GM18870 (cell line): ENCODE measurements at regions not wholly inside any gene's neighbourhood (a gene's known extent, or its start where the extent isn't known, plus 50 kb on each side); places are given as distances from the start of the nearest gene placed in this dataset.

Experiments
- ATAC-seq: cut with Tn5 transposase; IDR thresholded peaks from one replicate; pipeline ENCODE4 v1.9.1; 2021; ENCODE audit warnings: moderate library complexity; ENCODE audit not compliant: unreplicated experiment

GRCh38 chr20:48193627-48194425, 408.5 kb upstream of the SULF2 start:
- ATAC-seq = no peak

DNA sequence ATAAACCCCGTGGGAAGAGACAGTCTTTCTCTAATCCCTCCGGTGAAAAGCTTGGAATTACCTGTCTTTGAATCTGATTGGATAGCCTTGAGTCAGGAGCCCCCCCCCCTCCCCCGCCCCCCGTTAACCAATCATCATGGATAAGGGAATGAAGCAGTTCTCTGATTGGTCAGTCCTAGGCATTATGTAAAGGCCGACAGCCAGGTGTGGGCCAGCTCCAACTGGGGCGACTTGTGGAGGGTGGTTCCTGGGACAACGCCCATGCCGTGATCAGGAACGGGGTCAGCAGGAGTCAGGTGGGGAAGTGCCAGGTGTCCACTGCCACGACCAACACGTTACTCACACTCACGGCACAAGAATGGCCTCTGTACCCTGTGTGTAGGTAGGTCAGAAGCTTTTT, 406.8 kb upstream of the SULF2 start:
- no peak for ATAC-seq

DNA sequence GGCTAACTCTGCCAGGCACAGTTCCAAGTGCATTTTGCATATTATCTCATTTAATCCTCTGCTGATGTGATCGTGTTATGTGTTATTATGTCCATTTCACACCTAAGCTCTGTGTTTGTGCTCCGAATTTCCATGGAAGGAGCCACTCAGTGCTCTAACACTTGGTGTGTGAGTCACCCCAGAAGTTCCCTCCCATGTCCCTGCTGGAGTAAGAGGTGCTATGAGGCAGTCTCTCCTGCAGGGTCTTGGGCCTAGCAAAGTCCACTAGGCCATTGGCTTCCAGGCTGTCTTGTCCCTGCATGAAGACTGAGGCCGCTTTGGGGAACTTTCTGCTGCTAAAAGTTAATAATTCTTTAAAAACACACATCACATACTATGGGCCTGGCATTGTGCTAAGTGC, 405.9 kb upstream of the SULF2 start:
- no peak for ATAC-seq

DNA sequence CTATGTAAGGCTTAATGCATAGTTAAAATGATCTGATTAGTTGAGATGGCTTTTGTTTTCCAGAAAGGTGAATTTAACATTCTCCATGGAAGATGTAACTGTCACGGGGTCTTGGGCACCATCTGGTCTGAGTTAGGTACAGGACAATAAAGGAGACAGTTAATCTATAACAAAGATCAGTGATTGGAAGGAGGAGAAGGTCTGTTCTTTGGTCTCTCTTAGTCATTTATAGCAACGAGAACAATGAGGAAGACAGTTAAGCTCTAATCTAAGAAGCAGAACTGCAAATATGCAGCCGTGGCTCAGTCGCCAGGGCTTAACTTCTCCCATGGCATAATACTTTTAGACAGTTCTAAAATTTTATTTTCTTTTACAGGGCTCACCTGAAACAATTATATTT, 405.5 kb upstream of the SULF2 start:
- ATAC-seq = no peak

- no peak for ATAC-seq
Measured at GRCh38 chr20:48189181-48189580, 403.9 kb upstream of the SULF2 start.

DNA sequence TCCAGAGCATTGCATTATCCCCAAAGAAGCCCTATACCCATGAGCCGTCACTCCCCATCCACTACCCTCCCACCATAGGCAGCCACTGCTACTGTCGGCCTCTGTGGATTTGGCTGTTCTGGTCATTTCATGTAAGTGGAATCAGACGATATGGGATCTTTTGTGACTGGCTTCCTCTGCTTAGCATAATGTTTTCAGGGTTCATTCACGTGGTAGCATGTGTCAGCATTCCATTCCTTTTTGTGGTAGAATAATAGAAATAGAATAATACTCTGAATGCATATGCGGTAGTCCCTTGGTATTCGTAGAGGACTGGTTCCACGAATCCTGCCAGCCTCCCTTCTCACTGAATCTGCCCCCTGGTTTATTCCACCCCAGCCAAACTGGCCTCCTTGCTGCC, 402.6 kb upstream of the SULF2 start:
- no peak for ATAC-seq

DNA sequence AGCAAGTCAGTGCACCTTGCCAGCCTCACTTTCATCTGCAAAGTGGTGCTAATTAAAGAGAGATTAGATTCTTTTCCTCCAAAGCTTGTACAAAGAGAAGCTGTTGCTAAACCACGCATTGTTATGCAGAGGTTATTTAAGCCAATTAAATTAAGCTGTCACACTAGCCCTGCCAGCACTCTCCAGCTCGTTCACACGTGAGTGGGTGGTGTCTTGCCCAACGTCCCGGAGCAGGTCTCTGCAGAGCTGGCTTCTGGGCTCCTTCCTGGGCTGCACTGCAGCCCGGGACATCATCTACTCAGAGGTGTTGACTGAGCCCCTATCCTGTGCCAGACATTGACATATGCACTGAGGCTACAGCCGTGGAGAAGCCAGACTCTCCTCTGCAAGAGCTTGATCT, 401.6 kb upstream of the SULF2 start:
- no peak for ATAC-seq

DNA sequence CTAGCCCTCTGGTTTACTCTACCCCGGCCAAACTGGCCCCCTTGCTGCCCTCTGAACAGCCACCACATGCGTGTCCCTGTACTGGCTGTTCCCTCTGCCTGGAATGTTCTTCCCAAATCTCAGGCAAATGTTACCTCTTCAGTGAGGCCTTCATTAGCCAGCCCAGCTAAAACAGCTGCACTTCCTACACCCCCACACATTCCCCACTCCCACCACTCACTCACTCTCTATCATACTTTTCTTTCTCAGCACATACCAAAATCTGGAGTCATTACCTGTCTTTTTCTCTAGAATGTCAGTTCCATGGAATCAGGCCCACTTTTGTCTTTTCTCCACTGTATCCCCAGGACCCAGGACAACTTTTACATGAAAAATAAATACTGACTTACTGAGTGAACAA, 401.2 kb upstream of the SULF2 start:
- no peak for ATAC-seq

DNA sequence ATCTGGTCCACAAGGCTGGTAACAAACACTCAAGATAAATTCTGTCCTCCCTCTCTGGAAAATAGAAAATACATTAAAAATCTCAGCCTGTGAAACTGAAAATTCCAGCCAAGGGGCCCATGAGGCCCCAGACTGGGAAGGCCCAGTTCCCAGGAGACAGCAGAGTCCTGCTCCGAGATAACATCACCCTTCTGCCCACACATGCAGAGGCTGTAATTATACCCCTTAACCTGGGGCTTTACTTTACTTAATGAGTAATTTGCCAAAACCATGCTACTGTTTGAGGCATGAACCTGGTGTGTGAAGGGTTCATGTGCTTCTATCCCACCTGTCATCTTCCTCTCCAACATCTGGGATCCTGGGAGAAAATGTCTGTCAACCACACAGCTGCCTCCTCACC, 398.9 kb upstream of the SULF2 start:
- no peak for ATAC-seq

DNA sequence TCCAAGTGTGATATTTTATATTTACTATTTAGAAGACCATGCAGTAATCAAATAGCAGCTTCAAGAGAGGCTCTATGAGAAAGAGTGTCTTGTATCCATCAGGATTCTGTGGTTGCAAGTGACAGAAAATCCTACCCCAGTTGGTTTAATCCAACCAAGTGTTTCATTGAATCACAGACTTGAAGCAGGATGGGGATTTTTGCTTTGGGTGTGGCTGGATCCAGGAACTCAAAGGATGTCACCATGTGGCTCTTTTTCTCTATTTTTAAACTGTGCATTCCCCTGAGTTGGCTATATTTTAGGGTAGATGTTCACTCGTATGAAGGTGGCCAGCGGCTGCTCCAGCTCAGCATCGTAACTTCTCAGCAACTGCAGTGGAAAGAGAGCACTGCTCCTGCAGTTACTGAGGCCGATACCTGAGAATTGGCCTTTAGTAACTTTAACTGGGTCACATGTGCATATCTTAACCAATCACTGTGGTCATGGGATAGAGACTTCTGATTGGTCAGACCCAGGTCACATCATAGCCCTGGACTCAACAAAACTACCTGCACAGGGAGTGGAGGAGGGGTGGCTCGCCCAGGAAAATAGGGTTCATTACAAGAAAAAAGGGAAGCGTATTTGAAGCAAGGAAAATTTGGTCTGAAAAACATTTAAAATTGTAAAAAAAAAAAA, 396.1 kb upstream of the SULF2 start:
- no peak for ATAC-seq

GRCh38 chr20:48180618-48181017, 395.3 kb upstream of the SULF2 start:
- ATAC-seq = no peak

GRCh38 chr20:48180024-48180423, 394.7 kb upstream of the SULF2 start:
- ATAC-seq = no peak

DNA sequence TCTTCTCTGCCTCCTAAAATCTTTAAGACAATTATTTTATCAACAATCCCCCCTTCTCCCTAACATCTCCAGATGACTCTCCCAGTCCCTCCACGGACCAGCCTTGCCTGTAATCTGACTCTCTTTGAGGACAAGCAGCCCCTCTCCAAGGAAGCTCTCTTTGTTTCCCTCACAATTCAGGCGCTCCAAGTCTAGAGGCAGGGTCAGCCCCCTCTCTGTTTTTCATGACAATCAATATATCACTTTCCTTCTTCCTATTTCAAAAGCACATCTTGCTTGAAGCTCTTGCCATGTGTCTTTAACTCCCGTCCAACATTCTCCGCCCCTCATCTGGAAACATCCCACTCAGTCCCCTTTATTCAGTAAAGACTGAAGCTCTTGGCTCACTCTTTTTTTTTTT, 393.4 kb upstream of the SULF2 start:
- no peak for ATAC-seq

DNA sequence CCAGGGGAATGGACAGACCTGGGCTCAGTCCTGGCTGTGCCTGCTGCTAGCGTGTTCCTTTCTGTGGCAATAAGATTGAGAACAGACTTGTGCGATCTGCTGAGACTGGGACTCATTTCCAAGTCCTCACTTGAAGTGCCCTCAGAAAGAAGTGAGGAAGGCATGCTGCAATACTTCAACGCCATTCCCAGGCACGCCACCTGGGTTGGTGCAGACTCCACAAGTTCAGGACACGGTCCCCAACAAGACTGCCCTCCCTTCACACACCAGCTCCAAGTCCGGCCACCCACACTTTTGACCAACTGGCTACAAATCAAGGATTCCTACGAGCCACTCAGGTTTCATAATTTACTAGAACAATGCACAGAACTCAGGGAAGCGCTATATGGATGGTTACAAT, 391.8 kb upstream of the SULF2 start:
- no peak for ATAC-seq

GRCh38 chr20:48176139-48176538, 390.9 kb upstream of the SULF2 start:
- ATAC-seq = no peak

DNA sequence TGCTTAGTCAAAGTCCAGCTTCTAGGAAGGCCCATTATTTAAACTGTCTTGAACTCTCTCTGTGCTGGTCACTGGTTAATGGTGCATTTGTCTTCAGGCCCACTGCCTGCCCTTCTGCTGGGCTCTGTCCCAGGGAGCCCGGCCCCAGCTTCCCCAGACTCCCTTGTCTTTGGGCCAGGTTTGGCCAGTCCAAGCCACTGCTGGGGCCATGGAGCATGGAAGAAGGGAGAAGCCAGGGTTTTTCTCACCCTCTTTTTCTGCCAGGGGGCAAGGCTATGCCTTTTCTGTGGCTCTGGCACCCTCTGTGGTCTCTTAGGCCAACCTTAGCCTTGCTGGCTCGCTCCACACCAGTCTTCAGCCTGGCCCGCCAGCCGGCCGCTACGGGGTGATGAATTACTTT, 390.0 kb upstream of the SULF2 start:
- ATAC-seq = no peak

- ATAC-seq = no peak
Measured at GRCh38 chr20:48172357-48172702, 387.0 kb upstream of the SULF2 start.

DNA sequence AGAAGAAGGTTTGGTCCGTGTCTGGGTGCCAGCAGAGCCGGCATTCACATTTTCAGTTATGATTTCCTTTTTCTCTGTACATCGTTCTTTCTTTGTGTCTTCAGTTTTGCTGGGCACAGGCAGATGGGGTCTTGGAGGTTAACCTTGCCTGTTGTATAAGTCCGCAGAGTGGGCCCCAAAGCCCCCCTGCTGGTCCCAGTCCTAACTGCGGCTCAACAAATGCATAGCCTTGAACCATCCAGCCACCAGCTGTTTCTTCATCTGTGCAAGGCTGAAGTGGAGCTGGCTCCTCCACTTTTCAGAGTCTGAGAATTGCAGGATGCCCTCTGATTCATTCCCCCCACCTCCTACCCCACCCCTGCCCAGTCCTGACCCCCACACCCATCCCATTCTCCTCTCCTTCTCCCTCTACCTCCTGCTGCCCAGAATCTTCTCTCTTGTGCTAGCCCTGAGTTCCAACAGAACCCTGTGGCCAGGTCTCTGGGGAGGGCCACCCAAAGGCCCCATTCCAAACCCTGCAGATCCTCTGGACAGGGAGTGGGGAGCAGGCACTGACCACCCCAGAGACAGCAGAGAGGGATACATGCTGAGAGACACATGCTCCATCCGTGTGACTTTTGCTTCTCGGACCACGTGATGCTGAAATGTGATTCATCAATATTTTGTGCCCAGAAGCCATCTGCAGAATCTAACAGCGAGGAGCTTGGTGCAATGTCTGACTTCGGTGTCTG, 386.5 kb upstream of the SULF2 start:
- ATAC-seq = no peak

DNA sequence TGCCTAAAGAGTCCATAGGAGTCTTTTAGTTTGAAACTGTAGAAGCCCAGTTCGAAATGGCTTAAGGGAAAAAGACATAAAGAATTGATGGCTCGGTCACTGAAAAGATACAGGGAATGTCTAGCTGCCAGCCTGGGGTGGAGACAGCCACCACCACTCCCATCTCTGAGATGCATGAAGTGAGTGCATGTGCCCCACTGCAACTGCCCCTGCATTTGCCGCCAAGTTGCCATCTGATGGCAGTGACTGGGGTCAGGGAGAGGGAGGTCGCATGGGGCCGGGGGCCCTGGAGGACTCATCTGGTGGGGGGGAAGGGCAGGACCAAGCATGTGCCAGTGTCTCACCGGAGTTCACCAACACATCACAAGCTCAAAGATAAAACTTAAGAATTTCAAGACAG, 385.8 kb upstream of the SULF2 start:
- no peak for ATAC-seq

DNA sequence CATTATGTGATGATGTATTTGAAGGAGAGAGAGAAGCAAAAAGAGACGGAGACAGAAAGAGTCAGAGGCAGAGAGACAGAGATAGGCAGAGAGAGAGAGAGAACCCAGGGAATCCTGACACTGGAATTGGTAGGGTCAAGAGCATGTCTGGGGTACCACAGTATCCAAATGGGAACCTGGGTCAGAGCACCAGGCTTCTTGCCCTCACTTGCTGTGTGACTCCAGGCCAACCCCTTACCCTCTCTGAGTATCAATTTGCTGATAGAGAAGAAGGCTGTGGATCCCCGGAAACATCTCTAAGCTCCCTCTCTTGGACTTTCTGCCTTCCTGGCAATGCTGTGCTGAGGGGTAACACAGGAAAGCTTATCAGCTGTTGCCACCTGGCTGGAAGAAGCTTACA, 385.3 kb upstream of the SULF2 start:
- no peak for ATAC-seq

GRCh38 chr20:48169650-48170225, 384.5 kb upstream of the SULF2 start:
- no peak for ATAC-seq
